SK-N-SH (cell line): ENCODE measurements at regions not wholly inside any gene's neighbourhood (a gene's known extent, or its start where the extent isn't known, plus 50 kb on each side); places are given as distances from the start of the nearest gene placed in this dataset.
A peak's percentile ranks its signal among the peaks of the same experiment; 100 is the strongest.

ENCODE experiments used
- CTCF ChIA-PET: fragments of 300-600, 350-600 bp; formaldehyde crosslinking; extraction: SDS; loops from one replicate; lab custom pipeline; 2021; lab: Yijun Ruan, JAX
- POLR2A ChIA-PET: fragments of 350-600 bp; sonication (Branson Sonifier 250); formaldehyde crosslinking; extraction: SDS; loops from one replicate; lab custom pipeline; 2020; ENCODE audit warnings: antibody characterized with exemption, inconsistent platforms; lab: Yijun Ruan, JAX
- DNase-seq: peaks from one replicate; pipeline ENCODE4 v3.0.0; 2012
- H2AFZ ChIP-seq: fragments of 200-600 bp; sonication (generic); 2 replicates; pipeline ENCODE4 v1.8.1; 2016; ENCODE audit warnings: antibody characterized with exemption, mild to moderate bottlenecking, low read depth
- H3F3A ChIP-seq: fragments of 200-600 bp; sonication (generic); replicated peaks from 2 replicates; pipeline ENCODE3; 2016; ENCODE audit warnings: antibody characterized with exemption, mild to moderate bottlenecking; ENCODE audit not compliant: insufficient read depth
- H3K27ac ChIP-seq, 2 experiments: fragments of 200-500 bp in 1 of 2; fragments of 200-600 bp in 1 of 2; sonication (Bioruptor generic) in 1 of 2; sonication (generic), shearing (Covaris generic) in 1 of 2; 2 replicates each; pipeline versions ENCODE4 v1.5.1 to v1.6.1; 2014 to 2016; ENCODE audit warnings: low read depth in 2 of 2, inconsistent platforms in 1 of 2, low read length in 1 of 2, mild to moderate bottlenecking in 1 of 2, mixed read lengths in 1 of 2
- H3K27me3 ChIP-seq: fragments of 200-600 bp; sonication (generic), shearing (Covaris generic); 2 replicates; pipeline ENCODE4 v1.6.1; 2016; ENCODE audit warnings: mixed run types; ENCODE audit not compliant: insufficient read depth
- H3K36me3 ChIP-seq, 2 experiments: fragments of 200-500 bp in 1 of 2; fragments of 200-600 bp in 1 of 2; sonication (Bioruptor generic) in 1 of 2; sonication (generic) in 1 of 2; replicated peaks in 1 of 2; 2 replicates each; pipeline versions ENCODE3 to v1.5.1; 2014 to 2016; ENCODE audit warnings: low read length in 1 of 2, mild to moderate bottlenecking in 1 of 2; ENCODE audit not compliant: insufficient read depth in 2 of 2, control insufficient read depth in 1 of 2
- H3K4me1 ChIP-seq, 2 experiments: fragments of 200-500 bp in 1 of 2; fragments of 200-600 bp in 1 of 2; sonication (Bioruptor generic) in 1 of 2; sonication (generic), shearing (Covaris generic) in 1 of 2; 2 replicates each; pipeline versions ENCODE4 v1.5.1 to v1.6.1; 2014 to 2016; ENCODE audit warnings: low read depth in 1 of 2, low read length in 1 of 2, mixed run types in 1 of 2; ENCODE audit not compliant: insufficient read depth in 2 of 2, control insufficient read depth in 1 of 2
- H3K4me2 ChIP-seq: fragments of 200-600 bp; sonication (generic), shearing (Covaris generic); 2 replicates; pipeline ENCODE4 v1.6.1; 2017; ENCODE audit warnings: mixed run types
- H3K4me3 ChIP-seq, 2 experiments: fragments of 200-500 bp in 1 of 2; fragments of 200-600 bp in 1 of 2; sonication (Bioruptor generic) in 1 of 2; sonication (generic), shearing (Covaris generic) in 1 of 2; 2 replicates each; pipeline versions ENCODE4 v1.5.1 to v1.8.1; 2014 to 2016; ENCODE audit warnings: low read depth in 2 of 2, inconsistent platforms in 1 of 2, low read length in 1 of 2, mild to moderate bottlenecking in 1 of 2, mixed read lengths in 1 of 2, moderate library complexity in 1 of 2
- H3K79me2 ChIP-seq: fragments of 200-600 bp; sonication (generic); 2 replicates; pipeline ENCODE4 v1.8.1; 2017; ENCODE audit warnings: mild to moderate bottlenecking; ENCODE audit not compliant: insufficient read depth
- H3K9ac ChIP-seq: fragments of 200-600 bp; sonication (generic); 2 replicates; pipeline ENCODE4 v1.6.1; 2017; ENCODE audit warnings: mixed run types
- H3K9me2 ChIP-seq: fragments of 200-600 bp; sonication (generic); 2 replicates; pipeline ENCODE4 v1.6.1; 2017; ENCODE audit warnings: mixed run types
- H3K9me3 ChIP-seq: fragments of 200-600 bp; sonication (generic); 2 replicates; pipeline ENCODE4 v1.6.1; 2017; ENCODE audit warnings: mixed run types, mild to moderate bottlenecking, moderate library complexity
- H4K20me1 ChIP-seq: fragments of 200-600 bp; sonication (generic); 2 replicates; pipeline ENCODE4 v1.6.1; 2017; ENCODE audit warnings: mild to moderate bottlenecking, mixed run types; ENCODE audit not compliant: insufficient read depth
- CHD2 ChIP-seq: fragments of 150-350 bp; IDR thresholded peaks from 2 replicates; pipeline ENCODE4 v1.6.1; 2018; ENCODE audit warnings: low read length; ENCODE audit not compliant: partially characterized antibody
- EP300 ChIP-seq, 2 experiments: IDR thresholded peaks; 2 replicates each; pipeline versions ENCODE4 v1.4.0 to v1.6.1; 2012; ENCODE audit warnings: borderline replicate concordance in 1 of 2, low read depth in 1 of 2, low read length in 1 of 2
- FOXJ3 ChIP-seq: sonication (generic); formaldehyde crosslinking; IDR thresholded peaks from 2 replicates; pipeline ENCODE4 v1.5.1; 2020; ENCODE audit warnings: mild to moderate bottlenecking, missing genetic modification reagents
- JUND ChIP-seq: IDR thresholded peaks from 2 replicates; pipeline ENCODE4 v1.4.0; 2012
- MAX ChIP-seq: IDR thresholded peaks from 2 replicates; pipeline ENCODE4 v1.4.0; 2012; ENCODE audit warnings: low read depth
- NFIC ChIP-seq: IDR thresholded peaks from 2 replicates; pipeline ENCODE4 v1.4.0; 2012; ENCODE audit warnings: borderline replicate concordance
- POLR2AphosphoS5 ChIP-seq: IDR thresholded peaks from 2 replicates; pipeline ENCODE4 v1.6.1; 2012; ENCODE audit warnings: low read depth, low read length
- RAD21 ChIP-seq: IDR thresholded peaks from 2 replicates; pipeline ENCODE4 v1.6.1; 2012; ENCODE audit warnings: mild to moderate bottlenecking, low read length
- REST ChIP-seq: IDR thresholded peaks from 2 replicates; pipeline ENCODE4 v1.6.1; 2012; ENCODE audit warnings: mild to moderate bottlenecking, low read depth, low read length, moderate library complexity
- RFX5 ChIP-seq: IDR thresholded peaks from 2 replicates; pipeline ENCODE4 v1.6.1; 2012; ENCODE audit warnings: mild to moderate bottlenecking, improper control_type of control experiment, low read length
- RXRA ChIP-seq: IDR thresholded peaks from 2 replicates; pipeline ENCODE4 v1.4.0; 2012; ENCODE audit warnings: low read depth, mild to moderate bottlenecking, borderline replicate concordance
- SMC3 ChIP-seq: IDR thresholded peaks from 2 replicates; pipeline ENCODE4 v1.6.1; 2012; ENCODE audit warnings: low read depth, low read length, improper control_type of control experiment
- YY1 ChIP-seq: IDR thresholded peaks from 2 replicates; pipeline ENCODE4 v1.4.0; 2012; ENCODE audit warnings: low read depth, mild to moderate bottlenecking
- WGBS: methylation state at CpG from one replicate; pipeline ENCODE4 v1.1.6; 2017; ENCODE audit warnings: low lambda C conversion rate; 5-methylcytosine and 5-hydroxymethylcytosine counted together
- TF ChIP-seq, protein P1 (sequence below): IDR thresholded peaks from 2 replicates; pipeline ENCODE4 v1.4.0; 2012; ENCODE audit warnings: low read depth, borderline replicate concordance
- TF ChIP-seq, protein P2 (sequence below): IDR thresholded peaks from 2 replicates; pipeline ENCODE4; 2012

DNA sequence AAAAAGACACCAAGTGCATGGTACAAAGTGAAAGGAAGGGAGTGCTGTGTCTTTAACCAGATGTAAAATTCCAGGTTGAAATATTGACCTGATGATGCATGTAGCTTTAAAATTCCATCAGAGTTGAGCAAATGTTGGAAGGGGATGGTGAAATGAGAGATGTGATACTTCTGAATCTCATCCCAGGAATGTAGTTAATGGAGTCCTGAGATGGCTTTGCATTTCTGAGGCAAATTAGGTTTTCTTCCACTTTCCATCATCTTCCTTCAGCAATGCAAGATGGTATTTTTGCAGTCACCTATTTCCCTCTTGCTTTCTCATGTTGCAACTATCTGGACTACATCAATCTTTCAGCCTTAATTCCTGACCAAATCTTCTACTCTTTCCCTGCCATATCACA, 194.1 kb upstream of the MIR17HG start (continued):
- TF ChIP-seq, protein P1, sequence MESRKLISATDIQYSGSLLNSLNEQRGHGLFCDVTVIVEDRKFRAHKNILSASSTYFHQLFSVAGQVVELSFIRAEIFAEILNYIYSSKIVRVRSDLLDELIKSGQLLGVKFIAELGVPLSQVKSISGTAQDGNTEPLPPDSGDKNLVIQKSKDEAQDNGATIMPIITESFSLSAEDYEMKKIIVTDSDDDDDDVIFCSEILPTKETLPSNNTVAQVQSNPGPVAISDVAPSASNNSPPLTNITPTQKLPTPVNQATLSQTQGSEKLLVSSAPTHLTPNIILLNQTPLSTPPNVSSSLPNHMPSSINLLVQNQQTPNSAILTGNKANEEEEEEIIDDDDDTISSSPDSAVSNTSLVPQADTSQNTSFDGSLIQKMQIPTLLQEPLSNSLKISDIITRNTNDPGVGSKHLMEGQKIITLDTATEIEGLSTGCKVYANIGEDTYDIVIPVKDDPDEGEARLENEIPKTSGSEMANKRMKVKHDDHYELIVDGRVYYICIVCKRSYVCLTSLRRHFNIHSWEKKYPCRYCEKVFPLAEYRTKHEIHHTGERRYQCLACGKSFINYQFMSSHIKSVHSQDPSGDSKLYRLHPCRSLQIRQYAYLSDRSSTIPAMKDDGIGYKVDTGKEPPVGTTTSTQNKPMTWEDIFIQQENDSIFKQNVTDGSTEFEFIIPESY = no peak
- TF ChIP-seq RXRA (no peak), RFX5 (no peak), JUND (peak; percentile 60), EP300 (IDR thresholded peaks at IDR 0.05; ENCODE audit: borderline replicate concordance in 1 of 2, low read depth in 1 of 2, low read length in 1 of 2) (peak in 1 of 2 experiments; percentile 89; a peak in 2 of 4 replicates), SMC3 (no peak), POLR2AphosphoS5 (peak; percentile 50; the same call in 1 of the 2 replicates), YY1 (no peak), FOXJ3 (no peak), RAD21 (no peak)

- H3K36me3 ChIP-seq = no peaks in the 10 kb centered on the region
- no peaks in the 10 kb centered on the region for H3K9me2 ChIP-seq
- ChIA-PET POLR2A (no interaction called here), CTCF (interaction anchor here (1.7 to 6.2 kb wide), 2 partner anchors 19 to 44 kb away, joined by 4 to 53 read pairs; no protein-coding TSS in a partner anchor)
- TF ChIP-seq MAX (0 out of 2 replicates have a peak, but pooled peaks have one; percentile 48), SMC3 (no peak)
- H4K20me1 ChIP-seq = no peaks in the 10 kb centered on the region
- no peak overlapping the region for H3K9ac ChIP-seq
- no peaks in the 10 kb centered on the region for H3K9me3 ChIP-seq
- H3K4me1 ChIP-seq = peaks cover 0 to 23% of the 10 kb centered on the region in 2 experiments; a peak in 2 of 4 replicates
- H3K27ac ChIP-seq = peak overlapping the region in 1 of 2 experiments; percentile 91; a peak in 2 of 4 replicates
- H2AFZ ChIP-seq = no peak overlapping the region
- H3K27me3 ChIP-seq = no peaks in the 10 kb centered on the region
- no peak for DNase-seq
- no peaks in the 10 kb centered on the region for H3K79me2 ChIP-seq
- no peak overlapping the region for H3K4me3 ChIP-seq
- no peaks in the 10 kb centered on the region for H3F3A ChIP-seq
- 59% methylated on average over 6 of the region's 6 CpGs for WGBS
- H3K4me2 ChIP-seq = no peak overlapping the region
Measured at GRCh38 chr13:91154558-91155353, 192.7 kb upstream of the MIR17HG start.

DNA sequence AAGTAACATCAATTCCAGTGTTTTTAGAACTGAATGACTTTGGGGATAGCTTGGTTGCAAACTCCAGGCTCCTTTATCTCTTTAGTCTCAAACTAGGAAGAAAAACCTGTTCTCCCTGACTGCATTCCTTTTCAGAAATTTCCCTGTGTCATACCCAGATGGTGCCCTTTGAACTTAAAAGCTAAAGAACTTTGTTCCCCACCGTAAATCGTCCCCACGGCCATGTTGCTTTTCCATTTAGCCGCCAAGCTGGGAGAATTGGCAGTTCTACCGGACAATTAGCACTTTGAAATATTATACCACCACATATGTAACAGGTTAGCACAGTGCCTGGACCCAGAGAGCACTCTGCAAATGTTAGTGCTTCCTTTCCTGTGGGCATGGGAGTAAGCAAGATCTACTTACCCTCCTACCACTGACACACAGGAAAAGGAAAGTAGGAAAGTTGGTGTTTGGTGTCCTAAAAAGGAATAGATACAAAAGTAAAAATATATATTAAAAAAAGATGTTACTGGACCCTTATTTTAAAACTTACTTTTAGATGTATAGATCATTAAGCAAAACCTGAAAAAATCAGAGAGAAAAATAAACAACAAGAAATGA, 191.9 kb upstream of the MIR17HG start:
- ChIA-PET POLR2A (no interaction called here), CTCF (interaction anchor here (1.7 to 6.2 kb wide), 3 partner anchors 19 to 45 kb away, joined by 4 to 53 read pairs (median 38); no protein-coding TSS in a partner anchor)
- no peaks in the 10 kb centered on the region for H3K9me3 ChIP-seq
- no peaks in the 10 kb centered on the region for H3F3A ChIP-seq
- 96% methylated on average over 5 of the region's 5 CpGs for WGBS
- H2AFZ ChIP-seq = no peak overlapping the region
- no peak overlapping the region for H3K9ac ChIP-seq
- no peaks in the 10 kb centered on the region for H3K9me2 ChIP-seq
- H4K20me1 ChIP-seq = no peaks in the 10 kb centered on the region
- peak overlapping the region in 1 of 2 experiments; percentile 91; a peak in 2 of 4 replicates for H3K27ac ChIP-seq
- H3K36me3 ChIP-seq = no peaks in the 10 kb centered on the region
- no peak overlapping the region for H3K4me2 ChIP-seq
- peaks cover 0 to 23% of the 10 kb centered on the region in 2 experiments; a peak in 2 of 4 replicates for H3K4me1 ChIP-seq
- no peaks in the 10 kb centered on the region for H3K79me2 ChIP-seq
- no peak overlapping the region for H3K4me3 ChIP-seq
- no peaks in the 10 kb centered on the region for H3K27me3 ChIP-seq
- no peak for DNase-seq
- TF ChIP-seq CHD2 (no peak), POLR2AphosphoS5 (no peak), MAX (no peak), NFIC (no peak), REST (no peak), RAD21 (no peak), EP300 (IDR thresholded peaks at IDR 0.05; ENCODE audit: borderline replicate concordance in 1 of 2, low read depth in 1 of 2, low read length in 1 of 2) (no peak)
- TF ChIP-seq, protein P2, sequence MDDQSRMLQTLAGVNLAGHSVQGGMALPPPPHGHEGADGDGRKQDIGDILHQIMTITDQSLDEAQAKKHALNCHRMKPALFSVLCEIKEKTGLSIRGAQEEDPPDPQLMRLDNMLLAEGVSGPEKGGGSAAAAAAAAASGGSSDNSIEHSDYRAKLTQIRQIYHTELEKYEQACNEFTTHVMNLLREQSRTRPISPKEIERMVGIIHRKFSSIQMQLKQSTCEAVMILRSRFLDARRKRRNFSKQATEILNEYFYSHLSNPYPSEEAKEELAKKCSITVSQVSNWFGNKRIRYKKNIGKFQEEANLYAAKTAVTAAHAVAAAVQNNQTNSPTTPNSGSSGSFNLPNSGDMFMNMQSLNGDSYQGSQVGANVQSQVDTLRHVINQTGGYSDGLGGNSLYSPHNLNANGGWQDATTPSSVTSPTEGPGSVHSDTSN = no peak
